Activated naive CD4-positive, alpha-beta T cell treated with anti-CD3 and anti-CD28 coated beads, Interleukin-2, amount 10 ng/mL, durations not matched to agents 7 days and 5 days (primary cell): ENCODE measurements at regions not wholly inside any gene's neighbourhood (a gene's known extent, or its start where the extent isn't known, plus 50 kb on each side); places are given as distances from the start of the nearest gene placed in this dataset.

ENCODE experiments used
- CTCF ChIA-PET: fragments of 350-600 bp; sonication (Branson Sonifier 250); formaldehyde crosslinking; loops from one replicate; lab custom pipeline; 2021; ENCODE audit warnings: antibody characterized with exemption; lab: Charles Lee
- DNase-seq: peaks from one replicate; pipeline ENCODE4 v3.0.0-alpha.2; 2020
- H3K27ac Mint-ChIP-seq: one replicate; pipeline ENCODE4 v1.8.0; 2021; ENCODE audit warnings: mild to moderate bottlenecking, moderate library complexity, mixed read lengths
- H3K27me3 Mint-ChIP-seq: one replicate; pipeline ENCODE4 v1.8.0; 2021; ENCODE audit warnings: mild to moderate bottlenecking, mixed read lengths
- H3K36me3 Mint-ChIP-seq: one replicate; pipeline ENCODE4 v1.8.0; 2021; ENCODE audit warnings: mixed read lengths
- H3K4me1 Mint-ChIP-seq: one replicate; pipeline ENCODE4 v1.8.0; 2021; ENCODE audit warnings: mixed read lengths
- H3K4me3 Mint-ChIP-seq: one replicate; pipeline ENCODE4 v1.8.0; 2021; ENCODE audit warnings: mild to moderate bottlenecking, moderate library complexity, mixed read lengths
- H3K9me3 Mint-ChIP-seq: one replicate; pipeline ENCODE4 v1.8.0; 2021; ENCODE audit warnings: mixed read lengths

GRCh38 chr9:7369384-7369821 lies 430.2 kb downstream of the DMAC1 start:
- CTCF ChIA-PET = no interaction called here
- no peak overlapping the region for H3K4me3 Mint-ChIP-seq

GRCh38 chr9:7368410-7369292 lies 430.9 kb downstream of the DMAC1 start:
- no peaks in the 10 kb centered on the region for H3K4me1 Mint-ChIP-seq
- no peak overlapping the region for H3K4me3 Mint-ChIP-seq
- no peaks in the 10 kb centered on the region for H3K27me3 Mint-ChIP-seq
- CTCF ChIA-PET = no interaction called here
- no peaks in the 10 kb centered on the region for H3K36me3 Mint-ChIP-seq
- no peak for DNase-seq
- H3K27ac Mint-ChIP-seq = no peak overlapping the region
- no peaks in the 10 kb centered on the region for H3K9me3 Mint-ChIP-seq

More at GRCh38 chr9:7369384-7369821, 430.2 kb downstream of the DMAC1 start:
- no peaks in the 10 kb centered on the region for H3K9me3 Mint-ChIP-seq
- H3K27me3 Mint-ChIP-seq = no peaks in the 10 kb centered on the region
- no peak overlapping the region for H3K27ac Mint-ChIP-seq
- H3K4me1 Mint-ChIP-seq = no peaks in the 10 kb centered on the region
- DNase-seq = no peak
- no peaks in the 10 kb centered on the region for H3K36me3 Mint-ChIP-seq

GRCh38 chr9:7367726-7368125 lies 431.9 kb downstream of the DMAC1 start:
- Mint-ChIP-seq H3K36me3 (no peaks in the 10 kb centered on the region), H3K9me3 (no peaks in the 10 kb centered on the region), H3K27me3 (no peaks in the 10 kb centered on the region), H3K4me3 (no peak overlapping the region), H3K4me1 (no peaks in the 10 kb centered on the region), H3K27ac (no peak overlapping the region)
- CTCF ChIA-PET = no interaction called here
- no peak for DNase-seq

- CTCF ChIA-PET = no interaction called here
- no peak overlapping the region for H3K4me3 Mint-ChIP-seq
- no peaks in the 10 kb centered on the region for H3K4me1 Mint-ChIP-seq
- H3K36me3 Mint-ChIP-seq = no peaks in the 10 kb centered on the region
- H3K9me3 Mint-ChIP-seq = no peaks in the 10 kb centered on the region
- DNase-seq = no peak
- H3K27ac Mint-ChIP-seq = no peak overlapping the region
- H3K27me3 Mint-ChIP-seq = no peaks in the 10 kb centered on the region
Measured at GRCh38 chr9:7366121-7366520, 433.5 kb downstream of the DMAC1 start.

GRCh38 chr9:7363777-7364477 lies 435.7 kb downstream of the DMAC1 start:
- Mint-ChIP-seq H3K27me3 (no peaks in the 10 kb centered on the region), H3K27ac (no peak overlapping the region), H3K36me3 (no peaks in the 10 kb centered on the region), H3K9me3 (no peaks in the 10 kb centered on the region), H3K4me3 (no peak overlapping the region), H3K4me1 (no peaks in the 10 kb centered on the region)
- DNase-seq = no peak
- CTCF ChIA-PET = no interaction called here

- Mint-ChIP-seq H3K36me3 (no peaks in the 10 kb centered on the region), H3K27me3 (peaks cover 5% of the 10 kb centered on the region), H3K27ac (no peak overlapping the region), H3K4me1 (no peaks in the 10 kb centered on the region), H3K4me3 (no peak overlapping the region), H3K9me3 (no peaks in the 10 kb centered on the region)
- CTCF ChIA-PET = no interaction called here
- DNase-seq = no peak
Measured at GRCh38 chr9:7360513-7360912, 439.1 kb downstream of the DMAC1 start.

GRCh38 chr9:7358876-7359275 lies 440.7 kb downstream of the DMAC1 start:
- no peaks in the 10 kb centered on the region for H3K36me3 Mint-ChIP-seq
- peaks cover 8% of the 10 kb centered on the region for H3K27me3 Mint-ChIP-seq
- H3K9me3 Mint-ChIP-seq = no peaks in the 10 kb centered on the region
- H3K4me1 Mint-ChIP-seq = no peaks in the 10 kb centered on the region
- CTCF ChIA-PET = no interaction called here
- H3K27ac Mint-ChIP-seq = no peak overlapping the region
- no peak for DNase-seq
- H3K4me3 Mint-ChIP-seq = no peak overlapping the region

GRCh38 chr9:7354704-7355103 lies 444.9 kb downstream of the DMAC1 start:
- Mint-ChIP-seq H3K27ac (no peak overlapping the region), H3K4me1 (no peaks in the 10 kb centered on the region), H3K36me3 (no peaks in the 10 kb centered on the region), H3K9me3 (no peaks in the 10 kb centered on the region), H3K27me3 (peaks cover 8% of the 10 kb centered on the region), H3K4me3 (no peak overlapping the region)
- DNase-seq = no peak
- CTCF ChIA-PET = no interaction called here

- CTCF ChIA-PET = interaction anchor here (0.8 kb wide), 1 partner anchor 14 kb away, joined by 3 read pairs; no protein-coding TSS in a partner anchor
- Mint-ChIP-seq H3K27me3 (peaks cover 6% of the 10 kb centered on the region), H3K27ac (no peak overlapping the region), H3K36me3 (no peaks in the 10 kb centered on the region), H3K9me3 (peaks cover 5% of the 10 kb centered on the region), H3K4me3 (no peak overlapping the region), H3K4me1 (no peaks in the 10 kb centered on the region)
- DNase-seq = no peak
Measured at GRCh38 chr9:7348692-7349091, 450.9 kb downstream of the DMAC1 start.

GRCh38 chr9:7347556-7347955 lies 452.0 kb downstream of the DMAC1 start:
- DNase-seq = no peak
- CTCF ChIA-PET = no interaction called here
- no peak overlapping the region for H3K27ac Mint-ChIP-seq
- no peaks in the 10 kb centered on the region for H3K4me1 Mint-ChIP-seq
- H3K4me3 Mint-ChIP-seq = no peak overlapping the region
- H3K27me3 Mint-ChIP-seq = peaks cover 6% of the 10 kb centered on the region
- no peaks in the 10 kb centered on the region for H3K36me3 Mint-ChIP-seq
- H3K9me3 Mint-ChIP-seq = peaks cover 5% of the 10 kb centered on the region

- no peaks in the 10 kb centered on the region for H3K36me3 Mint-ChIP-seq
- DNase-seq = no peak
- H3K9me3 Mint-ChIP-seq = peaks cover 5% of the 10 kb centered on the region
- no peaks in the 10 kb centered on the region for H3K4me1 Mint-ChIP-seq
- no peak overlapping the region for H3K27ac Mint-ChIP-seq
- CTCF ChIA-PET = no interaction called here
- H3K4me3 Mint-ChIP-seq = no peak overlapping the region
- peaks cover 11% of the 10 kb centered on the region for H3K27me3 Mint-ChIP-seq
Measured at GRCh38 chr9:7346144-7346543, 453.4 kb downstream of the DMAC1 start.

GRCh38 chr9:7342736-7343135 lies 456.8 kb downstream of the DMAC1 start:
- Mint-ChIP-seq H3K27ac (no peak overlapping the region), H3K36me3 (no peaks in the 10 kb centered on the region), H3K27me3 (peaks cover 11% of the 10 kb centered on the region), H3K9me3 (no peaks in the 10 kb centered on the region), H3K4me3 (no peak overlapping the region), H3K4me1 (no peaks in the 10 kb centered on the region)
- no peak for DNase-seq
- CTCF ChIA-PET = interaction anchor here (0.8 kb wide), 1 partner anchor 8 kb away, joined by 5 read pairs; no protein-coding TSS in a partner anchor

GRCh38 chr9:7342229-7342628 lies 457.3 kb downstream of the DMAC1 start:
- CTCF ChIA-PET = interaction anchor here (0.8 kb wide), 1 partner anchor 8 kb away, joined by 5 read pairs; no protein-coding TSS in a partner anchor
- no peaks in the 10 kb centered on the region for H3K9me3 Mint-ChIP-seq
- no peak overlapping the region for H3K27ac Mint-ChIP-seq
- no peak overlapping the region for H3K4me3 Mint-ChIP-seq
- no peaks in the 10 kb centered on the region for H3K4me1 Mint-ChIP-seq
- H3K27me3 Mint-ChIP-seq = peaks cover 14% of the 10 kb centered on the region
- H3K36me3 Mint-ChIP-seq = no peaks in the 10 kb centered on the region
- DNase-seq = no peak

- Mint-ChIP-seq H3K4me1 (no peaks in the 10 kb centered on the region), H3K9me3 (no peaks in the 10 kb centered on the region), H3K36me3 (no peaks in the 10 kb centered on the region), H3K27ac (no peak overlapping the region), H3K27me3 (peaks cover 16% of the 10 kb centered on the region), H3K4me3 (no peak overlapping the region)
- no peak for DNase-seq
- CTCF ChIA-PET = no interaction called here
Measured at GRCh38 chr9:7341571-7341970, 458.0 kb downstream of the DMAC1 start.
